ENCODE measurements at regions not wholly inside any gene's neighbourhood (a gene's known extent, or its start where the extent isn't known, plus 50 kb on each side); places are given as distances from the start of the nearest gene placed in this dataset.

- Histone ChIP-seq H3K4me3 (no peak overlapping the region), H3K9me3 (ENCODE audit: low read depth, low read length) (no peaks in the 10 kb centered on the region), H3K27ac (no peak overlapping the region), H3K36me3 (ENCODE audit: insufficient read depth, low read length) (no peaks in the 10 kb centered on the region), H3K9ac (ENCODE audit: insufficient read length) (no peak overlapping the region)
- no peak for DNase-seq (ENCODE audit: low read depth, low spot score)
- TF ChIP-seq EZH2 (IDR thresholded peaks at IDR 0.05) = no peak
- no peak for TF ChIP-seq POLR2AphosphoS5 (IDR thresholded peaks at IDR 0.05; ENCODE audit: borderline replicate concordance, low read depth, low read length)
- no peak for TF ChIP-seq FOXP2 (optimal IDR thresholded peaks at IDR 0.05; ENCODE audit: control extremely low read depth, extremely low read length, insufficient read depth)
Measured at GRCh38 chr21:24197132-24197643, 1410.1 kb downstream of the MRPL39 start.

- H3K9ac ChIP-seq (ENCODE audit: insufficient read length) = no peak overlapping the region
- TF ChIP-seq POLR2AphosphoS5 (IDR thresholded peaks at IDR 0.05; ENCODE audit: borderline replicate concordance, low read depth, low read length) (no peak), EZH2 (IDR thresholded peaks at IDR 0.05) (no peak), FOXP2 (optimal IDR thresholded peaks at IDR 0.05; ENCODE audit: control extremely low read depth, extremely low read length, insufficient read depth) (no peak)
- no peak for DNase-seq (ENCODE audit: low read depth, low spot score)
- no peak overlapping the region for H3K4me3 ChIP-seq
- H3K9me3 ChIP-seq (ENCODE audit: low read depth, low read length) = no peaks in the 10 kb centered on the region
- no peak overlapping the region for H3K27ac ChIP-seq
- no peaks in the 10 kb centered on the region for H3K36me3 ChIP-seq (ENCODE audit: insufficient read depth, low read length)
Measured at GRCh38 chr21:24188506-24188905, 1418.8 kb downstream of the MRPL39 start.

GRCh38 chr21:24183077-24183476, 1424.2 kb downstream of the MRPL39 start:
- Histone ChIP-seq H3K27ac (no peak overlapping the region), H3K36me3 (ENCODE audit: insufficient read depth, low read length) (no peaks in the 10 kb centered on the region), H3K9ac (ENCODE audit: insufficient read length) (no peak overlapping the region), H3K4me3 (no peak overlapping the region), H3K9me3 (ENCODE audit: low read depth, low read length) (peaks cover 3% of the 10 kb centered on the region; the same call in 1 of the 2 replicates)
- no peak for DNase-seq (ENCODE audit: low read depth, low spot score)
- no peak for TF ChIP-seq FOXP2 (optimal IDR thresholded peaks at IDR 0.05; ENCODE audit: control extremely low read depth, extremely low read length, insufficient read depth)

GRCh38 chr21:24179110-24179509, 1428.2 kb downstream of the MRPL39 start:
- no peak for DNase-seq (ENCODE audit: low read depth, low spot score)
- no peak for TF ChIP-seq POLR2AphosphoS5 (IDR thresholded peaks at IDR 0.05; ENCODE audit: borderline replicate concordance, low read depth, low read length)
- TF ChIP-seq FOXP2 (optimal IDR thresholded peaks at IDR 0.05; ENCODE audit: control extremely low read depth, extremely low read length, insufficient read depth) = no peak
- no peak for TF ChIP-seq EZH2 (IDR thresholded peaks at IDR 0.05)
- Histone ChIP-seq H3K27ac (no peak overlapping the region), H3K36me3 (ENCODE audit: insufficient read depth, low read length) (no peaks in the 10 kb centered on the region), H3K9ac (ENCODE audit: insufficient read length) (no peak overlapping the region), H3K4me3 (no peak overlapping the region), H3K9me3 (ENCODE audit: low read depth, low read length) (peaks cover 3% of the 10 kb centered on the region; the same call in 1 of the 2 replicates)

- Histone ChIP-seq H3K36me3 (ENCODE audit: insufficient read depth, low read length) (no peaks in the 10 kb centered on the region), H3K27ac (no peak overlapping the region), H3K9ac (ENCODE audit: insufficient read length) (no peak overlapping the region), H3K4me3 (no peak overlapping the region), H3K9me3 (ENCODE audit: low read depth, low read length) (peaks cover 3% of the 10 kb centered on the region; the same call in 1 of the 2 replicates)
- TF ChIP-seq POLR2AphosphoS5 (IDR thresholded peaks at IDR 0.05; ENCODE audit: borderline replicate concordance, low read depth, low read length) = no peak
- no peak for DNase-seq (ENCODE audit: low read depth, low spot score)
Measured at GRCh38 chr21:24175106-24175505, 1432.2 kb downstream of the MRPL39 start.

- Histone ChIP-seq H3K36me3 (ENCODE audit: insufficient read depth, low read length) (no peaks in the 10 kb centered on the region), H3K9me3 (ENCODE audit: low read depth, low read length) (no peaks in the 10 kb centered on the region), H3K9ac (ENCODE audit: insufficient read length) (no peak overlapping the region), H3K27ac (no peak overlapping the region), H3K4me3 (no peak overlapping the region)
- DNase-seq (ENCODE audit: low read depth, low spot score) = no peak
- no peak for TF ChIP-seq EZH2 (IDR thresholded peaks at IDR 0.05)
- TF ChIP-seq FOXP2 (optimal IDR thresholded peaks at IDR 0.05; ENCODE audit: control extremely low read depth, extremely low read length, insufficient read depth) = no peak
Measured at GRCh38 chr21:24171736-24172135, 1435.5 kb downstream of the MRPL39 start.

GRCh38 chr21:24163539-24163938, 1443.7 kb downstream of the MRPL39 start:
- TF ChIP-seq POLR2AphosphoS5 (IDR thresholded peaks at IDR 0.05; ENCODE audit: borderline replicate concordance, low read depth, low read length) = no peak
- no peak for TF ChIP-seq FOXP2 (optimal IDR thresholded peaks at IDR 0.05; ENCODE audit: control extremely low read depth, extremely low read length, insufficient read depth)
- TF ChIP-seq EZH2 (IDR thresholded peaks at IDR 0.05) = no peak
- no peak overlapping the region for H3K27ac ChIP-seq
- H3K9me3 ChIP-seq (ENCODE audit: low read depth, low read length) = no peaks in the 10 kb centered on the region
- H3K4me3 ChIP-seq = no peak overlapping the region
- H3K36me3 ChIP-seq (ENCODE audit: insufficient read depth, low read length) = no peaks in the 10 kb centered on the region
- DNase-seq (ENCODE audit: low read depth, low spot score) = no peak
- no peak overlapping the region for H3K9ac ChIP-seq (ENCODE audit: insufficient read length)

- H3K36me3 ChIP-seq (ENCODE audit: insufficient read depth, low read length) = no peaks in the 10 kb centered on the region
- no peak for TF ChIP-seq FOXP2 (optimal IDR thresholded peaks at IDR 0.05; ENCODE audit: control extremely low read depth, extremely low read length, insufficient read depth)
- DNase-seq (ENCODE audit: low read depth, low spot score) = no peak
- no peaks in the 10 kb centered on the region for H3K9me3 ChIP-seq (ENCODE audit: low read depth, low read length)
- no peak overlapping the region for H3K9ac ChIP-seq (ENCODE audit: insufficient read length)
- no peak overlapping the region for H3K4me3 ChIP-seq
- H3K27ac ChIP-seq = no peak overlapping the region
Measured at GRCh38 chr21:24160528-24160927, 1446.8 kb downstream of the MRPL39 start.

GRCh38 chr21:24153137-24153536, 1454.1 kb downstream of the MRPL39 start:
- no peaks in the 10 kb centered on the region for H3K9me3 ChIP-seq (ENCODE audit: low read depth, low read length)
- no peak overlapping the region for H3K27ac ChIP-seq
- DNase-seq (ENCODE audit: low read depth, low spot score) = no peak
- no peak overlapping the region for H3K4me3 ChIP-seq
- H3K36me3 ChIP-seq (ENCODE audit: insufficient read depth, low read length) = no peaks in the 10 kb centered on the region
- H3K9ac ChIP-seq (ENCODE audit: insufficient read length) = no peak overlapping the region
- TF ChIP-seq POLR2AphosphoS5 (IDR thresholded peaks at IDR 0.05; ENCODE audit: borderline replicate concordance, low read depth, low read length) (no peak), EZH2 (IDR thresholded peaks at IDR 0.05) (no peak), FOXP2 (optimal IDR thresholded peaks at IDR 0.05; ENCODE audit: control extremely low read depth, extremely low read length, insufficient read depth) (no peak)

Measured in SK-N-MC (cell line).